Caco-2 (cell line): ENCODE measurements at regions not wholly inside any gene's neighbourhood (a gene's known extent, or its start where the extent isn't known, plus 50 kb on each side); places are given as distances from the start of the nearest gene placed in this dataset.

ENCODE experiments used
- BruUV-seq: library from RNA; stranded (reverse); fragments of 400-500 nt; replicated peaks from 2 replicates; lab custom pipeline; 2021; lab: Mats Ljungman, UMichigan
- CTCF ChIA-PET: fragments of 300-600 bp; sonication (Branson Sonifier 250); formaldehyde crosslinking; loops from one replicate; lab custom pipeline; 2022; ENCODE audit warnings: antibody characterized with exemption; lab: Charles Lee
- POLR2A ChIA-PET: fragments of 300-600 bp; sonication (Branson Sonifier 250); formaldehyde crosslinking; loops from one replicate; lab custom pipeline; 2022; ENCODE audit warnings: antibody characterized with exemption; lab: Charles Lee
- DNase-seq, 2 experiments: peaks; one replicate each; pipeline versions ENCODE4 v3.0.0 to v3.0.0-alpha.2; 2020 to 2022
- H3K27me3 ChIP-seq: replicated peaks from 2 replicates; pipeline ENCODE4 v1.6.0; 2011; ENCODE audit warnings: low read length; ENCODE audit not compliant: control insufficient read depth, insufficient read depth
- H3K36me3 ChIP-seq: 2 replicates; pipeline ENCODE4 v1.5.1; 2011; ENCODE audit warnings: low read length; ENCODE audit not compliant: control insufficient read depth, insufficient read depth
- H3K4me1 ChIP-seq: fragments of 250-450 bp; sonication (Bioruptor Pico); 2 replicates; pipeline ENCODE4 v1.5.1; 2020; ENCODE audit warnings: mild to moderate bottlenecking
- H3K4me3 ChIP-seq: 2 replicates; pipeline ENCODE4 v1.5.1; 2011; ENCODE audit warnings: low read depth, mild to moderate bottlenecking, control low read depth, low read length
- H3K9me3 ChIP-seq: fragments of 250-450 bp; sonication (Bioruptor Pico); 2 replicates; pipeline ENCODE4 v1.5.1; 2020; ENCODE audit warnings: mild to moderate bottlenecking, moderate library complexity
- H3K27ac Mint-ChIP-seq: one replicate; pipeline ENCODE4 v1.8.0; 2022; ENCODE audit warnings: mixed read lengths; ENCODE audit not compliant: unreplicated experiment
- H3K27me3 Mint-ChIP-seq: one replicate; pipeline ENCODE4 v1.8.0; 2022; ENCODE audit warnings: mixed read lengths; ENCODE audit not compliant: insufficient read depth, unreplicated experiment
- H3K36me3 Mint-ChIP-seq: one replicate; pipeline ENCODE4 v1.8.0; 2022; ENCODE audit warnings: mild to moderate bottlenecking, mixed read lengths; ENCODE audit not compliant: insufficient read depth, unreplicated experiment
- H3K4me1 Mint-ChIP-seq: one replicate; pipeline ENCODE4 v1.8.0; 2022; ENCODE audit warnings: low read depth, mixed read lengths; ENCODE audit not compliant: unreplicated experiment
- H3K4me3 Mint-ChIP-seq: one replicate; pipeline ENCODE4 v1.8.0; 2022; ENCODE audit warnings: mild to moderate bottlenecking, moderate library complexity, mixed read lengths; ENCODE audit not compliant: unreplicated experiment
- H3K9me3 Mint-ChIP-seq: one replicate; pipeline ENCODE4 v1.8.0; 2022; ENCODE audit warnings: mixed read lengths; ENCODE audit not compliant: unreplicated experiment
- intact Hi-C: fragments of 100-400 bp; cut with micrococcal nuclease; formaldehyde crosslinking; loops from one replicate; pipeline ENCODE4 v1.10.0; 2022; ENCODE audit not compliant: unreplicated experiment
- TF ChIP-seq, protein P1 (sequence below), 2 experiments: fragments of 200-600 bp in 1 of 2; IDR thresholded peaks; 1 replicate in 1 of 2; 2 replicates in 1 of 2; pipeline versions ENCODE4 v1.5.1 to v1.8.0; 2011 to 2022; ENCODE audit warnings: antibody characterized with exemption in 1 of 2, control low read depth in 1 of 2, inconsistent platforms in 1 of 2, low read depth in 1 of 2, low read length in 1 of 2, mild to moderate bottlenecking in 1 of 2, moderate library complexity in 1 of 2; ENCODE audit not compliant: insufficient read depth in 1 of 2, severe bottlenecking in 1 of 2, unreplicated experiment in 1 of 2

DNA sequence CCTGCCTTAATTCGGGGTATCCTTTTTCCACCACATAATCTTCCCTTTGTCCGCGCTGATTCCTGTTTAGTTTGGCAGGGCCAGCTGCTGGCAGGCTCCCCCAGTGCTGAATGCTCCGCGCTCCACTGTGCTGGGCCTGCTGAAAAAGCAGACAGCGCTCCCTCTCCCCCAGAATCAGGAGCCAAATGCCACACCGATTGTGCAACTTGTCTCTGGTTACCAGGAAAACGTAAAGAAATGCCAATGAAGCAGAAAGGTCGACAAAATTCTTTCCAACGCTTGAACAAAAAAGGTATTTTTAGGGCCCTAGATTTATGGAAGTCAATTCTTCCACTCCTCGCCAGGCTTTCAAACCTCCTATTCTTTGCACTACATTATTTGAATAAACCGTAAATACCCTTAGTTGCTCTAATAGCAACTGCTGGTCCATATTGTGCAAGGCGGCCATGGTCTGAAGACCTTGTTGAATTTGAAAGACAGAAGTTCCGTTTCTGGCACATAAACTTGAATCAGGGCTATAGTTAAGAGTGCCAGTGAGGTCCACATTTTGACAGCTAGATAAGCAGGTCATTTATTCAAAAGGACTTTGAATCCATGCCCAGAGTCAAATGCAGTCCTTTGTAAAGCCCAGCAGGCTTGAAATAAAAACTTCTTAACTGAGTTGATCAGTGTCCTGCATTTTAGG is 206.7 kb upstream of the RFC3 start:
- ChIA-PET CTCF (no interaction called here), POLR2A (no interaction called here)
- Mint-ChIP-seq H3K27me3 (no peaks in the 10 kb centered on the region), H3K4me1 (peaks cover 13% of the 10 kb centered on the region), H3K4me3 (no peak overlapping the region), H3K9me3 (no peaks in the 10 kb centered on the region), H3K27ac (no peak overlapping the region), H3K36me3 (no peaks in the 10 kb centered on the region)
- Histone ChIP-seq H3K9me3 (no peaks in the 10 kb centered on the region), H3K4me3 (no peak overlapping the region), H3K4me1 (peaks cover 9% of the 10 kb centered on the region; the same call in 1 of the 2 replicates), H3K36me3 (no peaks in the 10 kb centered on the region), H3K27me3 (no peaks in the 10 kb centered on the region)
- intact Hi-C loops, result no loop called here
- TF ChIP-seq, protein P1, sequence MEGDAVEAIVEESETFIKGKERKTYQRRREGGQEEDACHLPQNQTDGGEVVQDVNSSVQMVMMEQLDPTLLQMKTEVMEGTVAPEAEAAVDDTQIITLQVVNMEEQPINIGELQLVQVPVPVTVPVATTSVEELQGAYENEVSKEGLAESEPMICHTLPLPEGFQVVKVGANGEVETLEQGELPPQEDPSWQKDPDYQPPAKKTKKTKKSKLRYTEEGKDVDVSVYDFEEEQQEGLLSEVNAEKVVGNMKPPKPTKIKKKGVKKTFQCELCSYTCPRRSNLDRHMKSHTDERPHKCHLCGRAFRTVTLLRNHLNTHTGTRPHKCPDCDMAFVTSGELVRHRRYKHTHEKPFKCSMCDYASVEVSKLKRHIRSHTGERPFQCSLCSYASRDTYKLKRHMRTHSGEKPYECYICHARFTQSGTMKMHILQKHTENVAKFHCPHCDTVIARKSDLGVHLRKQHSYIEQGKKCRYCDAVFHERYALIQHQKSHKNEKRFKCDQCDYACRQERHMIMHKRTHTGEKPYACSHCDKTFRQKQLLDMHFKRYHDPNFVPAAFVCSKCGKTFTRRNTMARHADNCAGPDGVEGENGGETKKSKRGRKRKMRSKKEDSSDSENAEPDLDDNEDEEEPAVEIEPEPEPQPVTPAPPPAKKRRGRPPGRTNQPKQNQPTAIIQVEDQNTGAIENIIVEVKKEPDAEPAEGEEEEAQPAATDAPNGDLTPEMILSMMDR (IDR thresholded peaks at IDR 0.05; ENCODE audit: insufficient read depth in 1 of 2, low read depth in 1 of 2, low read length in 1 of 2, severe bottlenecking in 1 of 2, unreplicated experiment in 1 of 2), result no peak
- no TSS peak for BruUV-seq
- no peak for DNase-seq

DNA sequence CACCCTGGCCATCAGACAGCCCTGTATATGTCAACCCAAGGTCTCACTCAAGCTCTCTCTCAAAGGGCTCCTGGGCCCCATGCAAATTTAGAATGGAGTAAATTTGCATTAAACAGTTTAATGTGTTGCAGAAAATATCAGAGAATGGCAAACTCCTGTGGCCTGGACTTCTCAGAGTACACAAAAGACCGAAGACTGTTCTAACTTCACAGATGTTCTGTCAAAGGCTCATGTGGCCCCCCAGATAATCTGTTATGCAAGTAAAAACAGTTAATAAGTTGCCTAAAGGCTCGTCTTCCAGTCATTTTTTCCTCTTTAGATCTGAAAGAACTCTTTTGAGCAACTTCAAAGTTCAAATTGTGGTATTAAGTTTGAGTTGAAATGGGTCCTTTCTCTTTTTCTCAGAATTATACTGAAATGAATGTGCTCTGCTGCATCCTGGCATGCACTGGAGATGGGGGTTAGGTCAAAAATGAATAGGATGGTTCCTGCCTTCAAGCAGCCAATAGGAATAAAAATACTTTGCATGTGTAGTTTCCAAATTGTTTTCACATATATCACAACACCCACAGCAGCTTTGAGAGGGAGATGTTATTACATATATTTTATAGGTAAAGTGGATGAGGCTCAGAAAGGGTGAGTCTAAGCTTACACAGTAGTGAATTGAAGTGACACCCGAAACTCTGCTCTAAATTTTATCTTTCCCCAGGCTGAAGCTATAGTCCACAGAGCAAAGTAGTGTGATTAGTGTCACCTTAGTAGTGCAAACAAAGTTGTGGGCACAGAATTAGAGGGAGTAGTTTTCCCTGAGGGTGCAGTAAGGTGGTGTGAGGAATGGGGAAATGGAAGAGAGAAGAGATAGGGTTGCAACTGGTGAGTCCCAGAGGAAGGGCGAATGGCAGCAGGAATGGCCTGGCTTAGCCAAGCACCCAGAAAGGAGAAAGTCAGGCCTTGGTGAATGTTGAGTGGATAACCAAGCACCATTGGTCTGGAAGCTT is 205.0 kb upstream of the RFC3 start:
- no TSS peak for BruUV-seq
- POLR2A ChIA-PET, result no interaction called here
- TF ChIP-seq, protein P1 (IDR thresholded peaks at IDR 0.05; ENCODE audit: insufficient read depth in 1 of 2, low read depth in 1 of 2, low read length in 1 of 2, severe bottlenecking in 1 of 2, unreplicated experiment in 1 of 2), result no peak
- 0 out of 2 replicates have a peak, but pooled peaks cover 3% of the 10 kb centered on the region for H3K4me1 ChIP-seq
- H3K27me3 ChIP-seq, result no peaks in the 10 kb centered on the region
- no peaks in the 10 kb centered on the region for H3K9me3 ChIP-seq
- no peaks in the 10 kb centered on the region for H3K27me3 Mint-ChIP-seq
- H3K27ac Mint-ChIP-seq, result no peak overlapping the region
- DNase-seq, result no peak
- no peaks in the 10 kb centered on the region for H3K9me3 Mint-ChIP-seq
- H3K36me3 Mint-ChIP-seq, result no peaks in the 10 kb centered on the region
- H3K4me3 Mint-ChIP-seq, result no peak overlapping the region
- CTCF ChIA-PET, result no interaction called here
- no peak overlapping the region for H3K4me3 ChIP-seq
- peaks cover 13% of the 10 kb centered on the region for H3K4me1 Mint-ChIP-seq
- no peaks in the 10 kb centered on the region for H3K36me3 ChIP-seq
- intact Hi-C loops, result no loop called here

DNA sequence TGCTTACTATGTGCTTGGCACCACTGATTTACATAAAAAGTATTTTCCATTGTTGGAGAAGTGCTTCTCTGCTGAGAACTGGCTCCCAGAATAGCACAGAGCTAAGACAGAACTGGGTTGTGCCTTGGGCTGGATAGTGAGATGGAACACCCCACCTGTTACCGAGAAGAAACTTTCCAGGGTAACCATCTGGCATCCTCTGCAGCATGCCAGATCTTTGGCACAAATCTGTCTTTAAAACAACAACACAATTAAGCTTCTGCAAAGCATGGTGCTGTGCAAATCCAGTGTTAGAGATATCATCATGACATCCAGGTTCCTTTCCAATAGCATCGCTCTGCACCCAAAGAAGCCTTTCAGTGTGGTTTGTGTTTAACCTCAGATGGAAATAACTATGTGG is 202.5 kb upstream of the RFC3 start:
- Histone ChIP-seq H3K9me3 (no peaks in the 10 kb centered on the region), H3K36me3 (no peaks in the 10 kb centered on the region), H3K4me1 (0 out of 2 replicates have a peak, but pooled peaks cover 3% of the 10 kb centered on the region), H3K27me3 (no peaks in the 10 kb centered on the region; the same call in 1 of the 2 replicates), H3K4me3 (no peak overlapping the region)
- Mint-ChIP-seq H3K27me3 (no peaks in the 10 kb centered on the region), H3K4me3 (no peak overlapping the region), H3K36me3 (no peaks in the 10 kb centered on the region), H3K27ac (no peak overlapping the region), H3K4me1 (peaks cover 13% of the 10 kb centered on the region), H3K9me3 (no peaks in the 10 kb centered on the region)
- no TSS peak for BruUV-seq
- no peak for DNase-seq
- TF ChIP-seq, protein P1 (IDR thresholded peaks at IDR 0.05; ENCODE audit: insufficient read depth in 1 of 2, low read depth in 1 of 2, low read length in 1 of 2, severe bottlenecking in 1 of 2, unreplicated experiment in 1 of 2), result no peak
- ChIA-PET POLR2A (no interaction called here), CTCF (no interaction called here)
- intact Hi-C loops, result no loop called here
